IPS-20b (cell line): ENCODE measurements at regions not wholly inside any gene's neighbourhood (a gene's known extent, or its start where the extent isn't known, plus 50 kb on each side); places are given as distances from the start of the nearest gene placed in this dataset.
A peak's percentile ranks its signal among the peaks of the same experiment; 100 is the strongest.

Experiments
- H3K27ac ChIP-seq: one replicate; pipeline ENCODE4 v1.5.1; 2013; ENCODE audit warnings: low read length
- H3K27me3 ChIP-seq: 2 replicates; pipeline ENCODE4 v1.6.1; 2013; ENCODE audit warnings: mild to moderate bottlenecking, low read length, inconsistent platforms; ENCODE audit not compliant: insufficient read depth
- H3K36me3 ChIP-seq: 2 replicates; pipeline ENCODE4 v1.6.1; 2013; ENCODE audit warnings: low read depth, mild to moderate bottlenecking, inconsistent platforms, low read length, moderate library complexity; ENCODE audit not compliant: insufficient read depth
- H3K4me1 ChIP-seq: 2 replicates; pipeline ENCODE4 v1.6.1; 2013; ENCODE audit warnings: mild to moderate bottlenecking, control low read depth, inconsistent platforms, low read length, moderate library complexity; ENCODE audit not compliant: insufficient read depth
- H3K4me3 ChIP-seq: 2 replicates; pipeline ENCODE4 v1.5.1; 2013; ENCODE audit warnings: mild to moderate bottlenecking, low read length, inconsistent platforms
- H3K9ac ChIP-seq: 2 replicates; pipeline ENCODE4 v1.6.1; 2013; ENCODE audit warnings: low read depth, mild to moderate bottlenecking, inconsistent platforms, low read length, moderate library complexity
- H3K9me3 ChIP-seq: 2 replicates; pipeline ENCODE4 v1.6.1; 2013; ENCODE audit warnings: mild to moderate bottlenecking, low read depth, low read length, inconsistent platforms; ENCODE audit not compliant: insufficient read depth

DNA sequence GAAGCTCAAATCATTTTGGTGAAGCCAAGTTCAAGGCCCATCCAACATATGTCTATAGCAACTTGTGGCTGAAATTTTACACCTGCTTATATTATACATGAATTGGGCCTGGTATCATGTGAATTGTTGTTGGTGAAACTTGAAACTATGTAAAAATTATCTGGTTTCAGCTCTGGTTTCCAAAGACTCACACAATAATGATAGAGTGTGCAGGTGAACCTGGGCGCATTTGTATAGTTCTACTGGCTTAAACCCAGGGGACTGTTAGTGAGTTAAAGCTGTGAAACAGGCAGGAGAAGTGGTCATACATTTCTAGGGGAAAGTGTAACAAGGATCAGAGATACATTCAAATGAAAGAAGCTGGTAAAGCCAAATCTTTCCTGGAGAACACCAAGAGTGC is 627.3 kb downstream of the METTL15 start:
- Histone ChIP-seq H3K9ac (no peak overlapping the region), H3K9me3 (no peaks in the 10 kb centered on the region), H3K36me3 (no peaks in the 10 kb centered on the region), H3K27ac (no peak overlapping the region), H3K4me3 (no peak overlapping the region), H3K4me1 (peaks cover 22% of the 10 kb centered on the region), H3K27me3 (no peaks in the 10 kb centered on the region)

GRCh38 chr11:28730889-28731288 is 622.7 kb downstream of the METTL15 start:
- Histone ChIP-seq H3K27me3 (no peaks in the 10 kb centered on the region), H3K9ac (no peak overlapping the region), H3K4me3 (no peak overlapping the region), H3K4me1 (peaks cover 17% of the 10 kb centered on the region), H3K36me3 (no peaks in the 10 kb centered on the region), H3K9me3 (no peaks in the 10 kb centered on the region), H3K27ac (no peak overlapping the region)

DNA sequence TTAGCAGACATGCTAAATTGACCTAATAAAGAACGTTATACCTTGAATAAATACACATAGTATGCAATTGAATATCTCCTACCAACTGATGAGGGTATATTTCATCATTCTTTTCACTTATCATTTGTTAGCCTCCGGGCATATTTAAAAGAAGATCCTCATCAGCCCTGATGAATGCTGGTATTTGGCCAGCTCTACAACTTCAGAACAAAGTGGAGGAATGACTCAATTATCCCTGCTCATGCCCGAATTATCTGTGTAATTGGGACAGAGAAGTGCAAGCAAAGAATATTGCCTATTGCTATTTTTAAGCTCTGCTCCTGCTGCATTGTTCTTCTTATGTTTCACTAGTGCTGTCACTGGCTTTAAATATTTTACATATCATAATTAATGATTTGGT is 622.1 kb downstream of the METTL15 start:
- Histone ChIP-seq H3K9me3 (no peaks in the 10 kb centered on the region), H3K27ac (no peak overlapping the region)

GRCh38 chr11:28729339-28729738 is 621.2 kb downstream of the METTL15 start:
- no peak overlapping the region for H3K9ac ChIP-seq
- no peak overlapping the region for H3K4me3 ChIP-seq
- H3K4me1 ChIP-seq = peaks cover 9% of the 10 kb centered on the region; the same call in 1 of the 2 replicates
- H3K9me3 ChIP-seq = no peaks in the 10 kb centered on the region
- no peaks in the 10 kb centered on the region for H3K27me3 ChIP-seq
- no peak overlapping the region for H3K27ac ChIP-seq
- no peaks in the 10 kb centered on the region for H3K36me3 ChIP-seq

More for the DNA sequence above, 622.1 kb downstream of the METTL15 start:
- Histone ChIP-seq H3K9ac (no peak overlapping the region), H3K36me3 (no peaks in the 10 kb centered on the region), H3K4me1 (peaks cover 13% of the 10 kb centered on the region; the same call in 1 of the 2 replicates), H3K4me3 (no peak overlapping the region), H3K27me3 (no peaks in the 10 kb centered on the region)

- Histone ChIP-seq H3K9me3 (no peaks in the 10 kb centered on the region), H3K9ac (no peak overlapping the region), H3K27ac (no peak overlapping the region), H3K27me3 (no peaks in the 10 kb centered on the region), H3K4me3 (no peak overlapping the region), H3K4me1 (peaks cover 9% of the 10 kb centered on the region; the same call in 1 of the 2 replicates), H3K36me3 (no peaks in the 10 kb centered on the region)
These were observed 620.5 kb downstream of the METTL15 start for GRCh38 chr11:28728666-28729065.

DNA sequence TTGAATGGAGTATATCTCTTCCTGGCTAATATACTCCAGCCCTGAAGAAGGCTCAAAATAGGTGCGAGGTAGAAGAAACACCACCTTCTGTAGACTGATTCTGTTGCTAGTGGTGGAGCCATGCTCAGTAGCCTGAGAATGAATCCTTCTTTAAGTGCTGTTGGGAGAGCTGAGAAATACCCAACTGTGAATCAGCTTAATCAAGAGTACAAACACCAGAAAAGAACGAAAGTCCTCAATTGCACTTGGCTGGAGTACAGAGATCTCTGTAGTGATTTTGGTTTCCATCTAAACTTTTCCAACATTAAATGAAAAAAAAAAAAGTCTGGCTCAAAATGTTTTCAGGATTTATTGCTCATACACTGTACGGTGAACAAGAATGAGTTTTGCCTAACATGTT is 619.1 kb downstream of the METTL15 start:
- H3K4me3 ChIP-seq = no peak overlapping the region
- H3K4me1 ChIP-seq = peaks cover 9% of the 10 kb centered on the region; the same call in 1 of the 2 replicates
- no peaks in the 10 kb centered on the region for H3K27me3 ChIP-seq
- H3K27ac ChIP-seq = no peak overlapping the region
- H3K36me3 ChIP-seq = no peaks in the 10 kb centered on the region
- H3K9ac ChIP-seq = no peak overlapping the region
- H3K9me3 ChIP-seq = no peaks in the 10 kb centered on the region

DNA sequence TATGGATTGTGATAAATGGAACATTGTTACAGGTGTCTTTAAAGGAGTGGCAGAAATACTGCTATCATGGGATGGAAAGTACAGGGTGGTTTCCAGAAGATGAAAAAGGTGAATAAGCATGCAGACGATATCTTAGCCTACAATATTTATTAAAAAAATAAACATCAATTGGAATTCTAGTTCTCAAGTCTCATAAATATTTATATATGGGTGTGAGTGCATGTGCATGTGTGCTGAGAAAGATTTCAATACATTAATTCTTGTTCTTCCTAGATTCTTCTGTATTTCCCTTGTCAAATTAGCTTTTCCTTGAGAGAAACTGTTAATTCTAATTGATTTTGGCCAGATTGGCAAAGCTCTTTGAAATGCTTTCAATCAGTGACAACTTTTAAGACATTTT is 618.2 kb downstream of the METTL15 start:
- Histone ChIP-seq H3K9ac (no peak overlapping the region), H3K9me3 (no peaks in the 10 kb centered on the region), H3K27ac (no peak overlapping the region), H3K4me1 (peaks cover 4% of the 10 kb centered on the region; the same call in 1 of the 2 replicates), H3K4me3 (no peak overlapping the region), H3K27me3 (no peaks in the 10 kb centered on the region), H3K36me3 (no peaks in the 10 kb centered on the region)

GRCh38 chr11:28715726-28716125 is 607.5 kb downstream of the METTL15 start:
- Histone ChIP-seq H3K9me3 (no peaks in the 10 kb centered on the region), H3K27ac (no peak overlapping the region), H3K4me3 (peak overlapping the region; percentile 8; the same call in 1 of the 2 replicates), H3K9ac (no peak overlapping the region), H3K4me1 (peaks cover 8% of the 10 kb centered on the region; the same call in 1 of the 2 replicates), H3K27me3 (no peaks in the 10 kb centered on the region), H3K36me3 (no peaks in the 10 kb centered on the region)

GRCh38 chr11:28713850-28714249 is 605.7 kb downstream of the METTL15 start:
- Histone ChIP-seq H3K4me3 (no peak overlapping the region), H3K4me1 (peaks cover 8% of the 10 kb centered on the region; the same call in 1 of the 2 replicates), H3K9me3 (no peaks in the 10 kb centered on the region), H3K9ac (no peak overlapping the region), H3K27ac (no peak overlapping the region), H3K36me3 (no peaks in the 10 kb centered on the region), H3K27me3 (no peaks in the 10 kb centered on the region)

- no peak overlapping the region for H3K27ac ChIP-seq
- H3K4me1 ChIP-seq = no peaks in the 10 kb centered on the region
- no peak overlapping the region for H3K4me3 ChIP-seq
- H3K27me3 ChIP-seq = no peaks in the 10 kb centered on the region
- H3K9ac ChIP-seq = no peak overlapping the region
- H3K36me3 ChIP-seq = no peaks in the 10 kb centered on the region
- H3K9me3 ChIP-seq = no peaks in the 10 kb centered on the region
These were observed 599.9 kb downstream of the METTL15 start for GRCh38 chr11:28708075-28708474.

DNA sequence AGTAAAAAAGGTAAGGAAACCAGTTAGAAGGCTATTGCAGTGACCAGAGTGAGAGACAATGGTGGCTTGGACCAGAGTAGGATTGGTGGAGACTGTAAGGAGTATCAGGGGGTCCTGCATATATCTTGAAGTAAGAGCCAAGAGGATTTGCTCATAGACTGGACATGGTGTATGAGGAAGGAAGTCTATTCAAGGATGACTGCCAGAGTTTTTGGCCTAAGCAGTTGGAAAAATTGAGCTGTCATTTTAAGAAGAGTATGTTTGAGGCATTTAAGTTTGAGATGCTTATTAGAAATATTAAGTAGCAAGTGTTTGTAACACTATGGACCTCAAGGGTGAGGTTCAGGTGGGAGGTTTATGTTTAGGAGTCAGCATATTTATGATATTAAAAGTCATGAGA is 596.6 kb downstream of the METTL15 start:
- H3K4me3 ChIP-seq = no peak overlapping the region
- no peak overlapping the region for H3K27ac ChIP-seq
- no peaks in the 10 kb centered on the region for H3K36me3 ChIP-seq
- H3K27me3 ChIP-seq = no peaks in the 10 kb centered on the region
- no peak overlapping the region for H3K9ac ChIP-seq
- H3K4me1 ChIP-seq = no peaks in the 10 kb centered on the region
- no peaks in the 10 kb centered on the region for H3K9me3 ChIP-seq

GRCh38 chr11:28703371-28703770 is 595.2 kb downstream of the METTL15 start:
- Histone ChIP-seq H3K9ac (no peak overlapping the region), H3K4me1 (no peaks in the 10 kb centered on the region), H3K4me3 (no peak overlapping the region), H3K27me3 (no peaks in the 10 kb centered on the region), H3K36me3 (no peaks in the 10 kb centered on the region), H3K9me3 (no peaks in the 10 kb centered on the region), H3K27ac (no peak overlapping the region)
